GM12891 (cell line): ENCODE measurements at regions not wholly inside any gene's neighbourhood (a gene's known extent, or its start where the extent isn't known, plus 50 kb on each side); places are given as distances from the start of the nearest gene placed in this dataset.
"Not testable (repeated sequence)": the region's sequence is repeated elsewhere in the genome, so short reads cannot be mapped to it uniquely, and the experiment has no call there.

Experiments used
- POLR2A ChIP-seq: IDR thresholded peaks from 2 replicates; pipeline ENCODE4 v1.6.1; 2011; ENCODE audit warnings: low read depth, low read length, control low read depth
- POLR2AphosphoS5 ChIP-seq: IDR thresholded peaks from 2 replicates; pipeline ENCODE4 v1.6.1; 2011; ENCODE audit warnings: low read depth, low read length, control low read depth
- SPI1 ChIP-seq: IDR thresholded peaks from 2 replicates; pipeline ENCODE4 v1.6.1; 2011; ENCODE audit warnings: low read depth, low read length, control low read depth
- TAF1 ChIP-seq: IDR thresholded peaks from 2 replicates; pipeline ENCODE4 v1.6.1; 2011; ENCODE audit warnings: low read depth, low read length, control low read depth

- TF ChIP-seq POLR2A, TAF1, POLR2AphosphoS5, SPI1: not testable (repeated sequence)
Measured at GRCh38 chr2:87516369-87516967, 231.4 kb upstream of the PLGLB2 start.
